ENCODE measurements at regions not wholly inside any gene's neighbourhood (a gene's known extent, or its start where the extent isn't known, plus 50 kb on each side); places are given as distances from the start of the nearest gene placed in this dataset.

DNA sequence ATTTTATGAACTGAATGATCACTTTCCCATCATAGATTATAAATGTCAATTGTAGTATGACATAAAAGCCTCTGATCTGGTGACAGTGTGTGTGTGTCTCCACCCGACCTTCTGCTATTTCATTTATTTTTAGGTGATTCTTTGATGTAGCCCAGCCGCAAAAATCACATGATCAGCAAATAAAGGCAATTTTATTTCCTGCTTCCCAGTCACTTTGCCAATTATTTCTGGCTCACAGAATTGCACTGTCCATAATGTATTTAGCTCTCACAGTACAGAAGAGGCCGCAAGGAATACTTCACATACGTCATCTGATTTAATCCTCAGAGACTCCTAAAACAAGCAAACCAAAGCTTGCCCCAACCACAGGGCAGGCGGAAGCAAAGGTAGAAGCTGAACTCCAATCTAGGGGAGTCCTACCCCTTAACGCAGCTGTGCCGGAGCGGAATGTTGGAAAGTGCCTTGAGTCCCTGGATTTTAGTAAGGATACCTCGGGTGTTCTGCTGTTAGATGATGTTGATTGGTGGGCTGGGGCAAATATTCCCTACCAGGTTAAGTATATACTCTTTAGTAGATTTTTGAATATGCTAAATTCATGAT, 384.0 kb upstream of the IRX4 start (continued):
- TF ChIP-seq POU5F1 (IDR thresholded peaks at IDR 0.05; ENCODE audit: low read depth, low read length), result no peak
- no peak for TF ChIP-seq SP1 (IDR thresholded peaks at IDR 0.05; ENCODE audit: low read depth, low read length)
- TF ChIP-seq KDM4A (IDR thresholded peaks at IDR 0.05; ENCODE audit: low read depth, low read length, severe bottlenecking), result no peak
- no peak for TF ChIP-seq JUN (IDR thresholded peaks at IDR 0.05; ENCODE audit: low read depth, low read length)
- TF ChIP-seq KDM5A (IDR thresholded peaks at IDR 0.05; ENCODE audit: low read length), result no peak
- no peak for TF ChIP-seq RNF2 (IDR thresholded peaks at IDR 0.05; ENCODE audit: borderline replicate concordance, low read depth, low read length, missing control alignments, poor library complexity, severe bottlenecking)
- no peak for TF ChIP-seq CBX5 (IDR thresholded peaks at IDR 0.05; ENCODE audit: low read depth, low read length)

Measured in H1 (cell line).